Neuronal stem cell (in vitro differentiated cells): ENCODE measurements at regions not wholly inside any gene's neighbourhood (a gene's known extent, or its start where the extent isn't known, plus 50 kb on each side); places are given as distances from the start of the nearest gene placed in this dataset.

ENCODE experiments used
- DNase-seq: peaks from one replicate; pipeline ENCODE4 v3.0.0-alpha.2; 2013; ENCODE audit warnings: low spot score
- H2AFZ ChIP-seq: one replicate; pipeline ENCODE4 v1.6.1; 2013; ENCODE audit warnings: mild to moderate bottlenecking, low read length, inconsistent platforms
- H2AK5ac ChIP-seq: 2 replicates; pipeline ENCODE4 v1.6.1; 2013; ENCODE audit warnings: low read depth, mild to moderate bottlenecking, inconsistent platforms, low read length, moderate library complexity, mixed read lengths
- H2BK120ac ChIP-seq: 2 replicates; pipeline ENCODE4 v1.6.1; 2013; ENCODE audit warnings: low read depth, mild to moderate bottlenecking, inconsistent platforms, low read length, moderate library complexity, mixed read lengths
- H2BK12ac ChIP-seq: one replicate; pipeline ENCODE4 v1.6.1; 2013; ENCODE audit warnings: low read length, inconsistent platforms
- H2BK15ac ChIP-seq: 2 replicates; pipeline ENCODE4 v1.6.1; 2013; ENCODE audit warnings: mild to moderate bottlenecking, low read length, inconsistent platforms, mixed read lengths
- H2BK5ac ChIP-seq: one replicate; pipeline ENCODE4 v1.6.1; 2013; ENCODE audit warnings: inconsistent platforms, mild to moderate bottlenecking, low read length, moderate library complexity
- H3K14ac ChIP-seq: one replicate; pipeline ENCODE4 v1.6.1; 2013; ENCODE audit warnings: low read length, inconsistent platforms
- H3K18ac ChIP-seq: 2 replicates; pipeline ENCODE4 v1.6.1; 2013; ENCODE audit warnings: low read length, inconsistent platforms
- H3K23ac ChIP-seq: 2 replicates; pipeline ENCODE4 v1.6.1; 2013; ENCODE audit warnings: low read depth, mild to moderate bottlenecking, mixed read lengths, low read length, inconsistent platforms; ENCODE audit not compliant: poor library complexity
- H3K27ac ChIP-seq: replicated peaks from 3 replicates; pipeline ENCODE4 v1.5.1; 2013; ENCODE audit warnings: low read length, inconsistent platforms
- H3K27me3 ChIP-seq, 3 experiments: 2 replicates each; pipeline ENCODE4 v1.6.1; 2013; ENCODE audit warnings: low read length in 3 of 3, mild to moderate bottlenecking in 2 of 3, inconsistent platforms in 1 of 3, low read depth in 1 of 3, mixed read lengths in 1 of 3, moderate library complexity in 1 of 3; ENCODE audit not compliant: control insufficient read depth in 3 of 3, insufficient read depth in 3 of 3
- H3K36me3 ChIP-seq, 2 donors: replicated peaks in 1 of 2; 2 replicates each; pipeline ENCODE4 v1.6.1; 2013; ENCODE audit warnings: low read length in 2 of 2; ENCODE audit not compliant: control insufficient read depth in 2 of 2, insufficient read depth in 2 of 2
- H3K4ac ChIP-seq: 2 replicates; pipeline ENCODE4 v1.6.1; 2013; ENCODE audit warnings: inconsistent platforms, mild to moderate bottlenecking, low read length, moderate library complexity
- H3K4me1 ChIP-seq, 2 donors: 1 replicate in 1 of 2; 2 replicates in 1 of 2; pipeline ENCODE4 v1.6.1; 2013; ENCODE audit warnings: low read length in 2 of 2, low read depth in 1 of 2; ENCODE audit not compliant: control insufficient read depth in 2 of 2, insufficient read depth in 1 of 2
- H3K4me2 ChIP-seq: one replicate; pipeline ENCODE4 v1.6.1; 2013; ENCODE audit warnings: mild to moderate bottlenecking, low read length, inconsistent platforms; ENCODE audit not compliant: insufficient read depth, poor library complexity, severe bottlenecking
- H3K4me3 ChIP-seq, 2 donors: 2 replicates each; pipeline ENCODE4 v1.5.1; 2013; ENCODE audit warnings: low read length in 2 of 2, mild to moderate bottlenecking in 2 of 2, inconsistent platforms in 1 of 2, moderate library complexity in 1 of 2
- H3K79me1 ChIP-seq: one replicate; pipeline ENCODE4 v1.6.1; 2013; ENCODE audit warnings: low read depth, mild to moderate bottlenecking, inconsistent platforms, low read length, moderate library complexity
- H3K9ac ChIP-seq: one replicate; pipeline ENCODE4 v1.6.1; 2013; ENCODE audit warnings: mild to moderate bottlenecking, low read depth, low read length, inconsistent platforms; ENCODE audit not compliant: poor library complexity
- H3K9me3 ChIP-seq, 2 donors: replicated peaks in 1 of 2; 2 replicates each; pipeline versions ENCODE3 to v1.6.1; 2013; ENCODE audit warnings: low read length in 2 of 2, mild to moderate bottlenecking in 2 of 2, inconsistent platforms in 1 of 2, low read depth in 1 of 2, mixed read lengths in 1 of 2, moderate library complexity in 1 of 2; ENCODE audit not compliant: control insufficient read depth in 2 of 2, insufficient read depth in 1 of 2
- H4K8ac ChIP-seq: one replicate; pipeline ENCODE4 v1.6.1; 2013; ENCODE audit warnings: low read depth, mild to moderate bottlenecking, inconsistent platforms, low read length, moderate library complexity
- H4K91ac ChIP-seq: one replicate; pipeline ENCODE4 v1.6.1; 2013; ENCODE audit warnings: low read length, low read depth, mild to moderate bottlenecking, inconsistent platforms; ENCODE audit not compliant: poor library complexity
- WGBS, 2 donors: extraction: QIAGEN DNeasy Blood & Tissue Kit; methylation state at CpG; one replicate each; pipeline ENCODE4 v1.1.7; 2013; ENCODE audit warnings: missing lambda C conversion rate in 2 of 2, mixed read lengths in 1 of 2; ENCODE audit not compliant: insufficient read length in 2 of 2, insufficient replicate concordance in 1 of 2; ENCODE audit errors: extremely low coverage in 2 of 2; 5-methylcytosine and 5-hydroxymethylcytosine counted together

DNA sequence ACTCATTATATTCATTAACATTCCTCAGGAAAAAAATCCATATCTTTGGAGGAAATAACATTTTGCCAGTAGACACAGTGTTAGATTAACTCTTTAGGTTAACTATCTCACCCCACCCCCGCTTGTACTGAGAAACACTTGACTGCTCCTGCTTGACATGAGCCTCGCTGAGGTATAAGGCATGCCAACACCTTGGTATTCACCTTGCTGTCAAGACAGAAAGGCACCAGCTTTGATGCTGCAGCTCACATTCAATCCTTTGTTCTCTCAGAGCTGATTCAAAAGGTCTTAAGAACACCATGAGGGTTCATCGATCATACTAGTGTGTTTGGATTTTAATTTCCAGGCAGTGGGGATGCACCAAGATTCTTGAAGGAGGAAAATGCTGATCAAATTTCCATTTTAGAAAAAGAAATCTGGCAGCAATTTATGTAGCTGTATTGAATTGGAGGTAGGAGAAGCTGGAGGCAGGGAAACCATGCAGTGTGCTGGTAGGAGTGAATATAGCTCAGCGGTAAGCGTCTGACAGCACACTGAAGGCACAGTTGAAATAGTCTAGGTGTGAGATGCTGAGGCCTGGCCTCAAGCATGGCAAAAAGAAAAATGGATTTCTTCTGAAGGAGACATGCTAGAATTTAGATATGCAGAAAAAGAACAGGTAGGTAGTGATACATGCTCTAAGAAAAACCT lies 108.0 kb upstream of the ST6GALNAC5 start:
- H3K4me1 ChIP-seq, result peaks cover 0 to 2% of the 10 kb centered on the region in 2 donors
- no peak overlapping the region for H4K91ac ChIP-seq
- no peak overlapping the region for H2AK5ac ChIP-seq
- H3K18ac ChIP-seq, result no peak overlapping the region
- H3K4me2 ChIP-seq, result no peak overlapping the region
- H2BK120ac ChIP-seq, result no peak overlapping the region
- H2BK15ac ChIP-seq, result no peak overlapping the region
- H3K27me3 ChIP-seq, result no peaks in the 10 kb centered on the region
- H3K9me3 ChIP-seq, result no peaks in the 10 kb centered on the region
- H4K8ac ChIP-seq, result no peak overlapping the region
- no peak overlapping the region for H3K9ac ChIP-seq
- H2AFZ ChIP-seq, result no peak overlapping the region
- H3K27ac ChIP-seq, result no peak overlapping the region
- H3K36me3 ChIP-seq, result no peaks in the 10 kb centered on the region
- no peak overlapping the region for H2BK5ac ChIP-seq
- H3K4ac ChIP-seq, result no peak overlapping the region
- WGBS, 2 donors, result no CpG with 5 or more reads among the region's 5 CpGs
- no peak overlapping the region for H3K14ac ChIP-seq
- no peak overlapping the region for H3K23ac ChIP-seq
- DNase-seq, result no peak
- H3K4me3 ChIP-seq, result no peak overlapping the region
- H3K79me1 ChIP-seq, result no peaks in the 10 kb centered on the region
- no peak overlapping the region for H2BK12ac ChIP-seq

DNA sequence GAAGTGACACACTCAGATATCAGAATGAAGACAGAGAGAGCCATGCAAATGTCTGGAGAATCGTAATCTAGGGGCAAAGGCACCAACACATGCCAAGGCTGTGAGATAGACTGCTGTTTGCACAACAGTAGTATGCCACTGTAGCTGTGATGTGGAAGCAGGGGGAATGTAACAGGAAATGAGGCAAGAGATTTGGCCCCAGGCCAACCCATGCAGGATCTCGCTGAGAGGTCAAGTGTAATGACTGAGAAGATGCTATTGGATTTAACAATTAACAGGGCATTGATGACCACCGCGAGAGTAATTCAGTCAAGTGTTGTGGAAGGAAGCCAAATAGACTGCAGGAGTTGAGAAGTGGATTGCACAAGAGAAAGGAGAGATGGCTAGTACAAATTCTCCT lies 107.3 kb upstream of the ST6GALNAC5 start:
- Histone ChIP-seq H3K4me3 (no peak overlapping the region), H3K79me1 (no peaks in the 10 kb centered on the region), H3K18ac (no peak overlapping the region), H3K4ac (no peak overlapping the region), H3K14ac (no peak overlapping the region), H3K36me3 (no peaks in the 10 kb centered on the region), H2BK5ac (no peak overlapping the region), H4K91ac (no peak overlapping the region), H3K4me1 (peaks cover 4 to 5% of the 10 kb centered on the region in 2 donors), H3K4me2 (no peak overlapping the region), H4K8ac (no peak overlapping the region), H3K27me3 (no peaks in the 10 kb centered on the region), H3K27ac (no peak overlapping the region), H2BK120ac (no peak overlapping the region), H2AFZ (no peak overlapping the region), H3K9me3 (no peaks in the 10 kb centered on the region), H2AK5ac (no peak overlapping the region), H2BK15ac (no peak overlapping the region), H3K23ac (no peak overlapping the region), H3K9ac (no peak overlapping the region), H2BK12ac (no peak overlapping the region)
- WGBS, 2 donors, result no CpG with 5 or more reads among the region's 4 CpGs
- DNase-seq, result no peak

DNA sequence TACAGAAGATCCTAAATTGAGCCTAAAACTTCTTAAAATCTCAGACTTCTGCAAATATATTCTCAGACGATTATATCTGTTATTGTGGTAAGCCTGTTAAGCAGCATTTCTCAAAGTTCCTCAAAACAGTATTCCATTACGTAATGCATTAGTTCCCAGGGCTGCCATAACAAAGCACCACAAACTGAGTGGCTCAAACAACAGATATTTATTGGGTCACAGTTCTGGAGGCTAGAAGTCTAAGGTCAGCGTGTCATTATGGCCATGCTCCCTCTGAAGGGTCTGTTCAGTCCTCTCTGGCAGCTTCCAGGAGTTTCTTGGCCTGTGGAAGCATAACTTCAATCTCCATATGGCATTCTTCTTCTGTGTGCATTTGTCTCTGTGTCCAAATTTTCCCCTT lies 103.5 kb upstream of the ST6GALNAC5 start:
- H2BK15ac ChIP-seq, result no peak overlapping the region
- H3K36me3 ChIP-seq, result no peaks in the 10 kb centered on the region
- no peak overlapping the region for H3K4me3 ChIP-seq
- no peak overlapping the region for H3K23ac ChIP-seq
- H3K4me2 ChIP-seq, result no peak overlapping the region
- H4K91ac ChIP-seq, result no peak overlapping the region
- H3K18ac ChIP-seq, result no peak overlapping the region
- H2AFZ ChIP-seq, result no peak overlapping the region
- H2AK5ac ChIP-seq, result no peak overlapping the region
- no peak overlapping the region for H3K9ac ChIP-seq
- H3K4ac ChIP-seq, result no peak overlapping the region
- no peaks in the 10 kb centered on the region for H3K79me1 ChIP-seq
- no peak overlapping the region for H2BK120ac ChIP-seq
- H3K27me3 ChIP-seq, result no peaks in the 10 kb centered on the region
- H3K9me3 ChIP-seq, result no peaks in the 10 kb centered on the region
- no peak for DNase-seq
- no peak overlapping the region for H3K14ac ChIP-seq
- H3K27ac ChIP-seq, result no peak overlapping the region
- no peak overlapping the region for H2BK5ac ChIP-seq
- no peak overlapping the region for H4K8ac ChIP-seq
- no CpG with 5 or more reads among the region's 3 CpGs for WGBS, 2 donors
- H2BK12ac ChIP-seq, result no peak overlapping the region
- H3K4me1 ChIP-seq, result peaks cover 7 to 10% of the 10 kb centered on the region in 2 donors

DNA sequence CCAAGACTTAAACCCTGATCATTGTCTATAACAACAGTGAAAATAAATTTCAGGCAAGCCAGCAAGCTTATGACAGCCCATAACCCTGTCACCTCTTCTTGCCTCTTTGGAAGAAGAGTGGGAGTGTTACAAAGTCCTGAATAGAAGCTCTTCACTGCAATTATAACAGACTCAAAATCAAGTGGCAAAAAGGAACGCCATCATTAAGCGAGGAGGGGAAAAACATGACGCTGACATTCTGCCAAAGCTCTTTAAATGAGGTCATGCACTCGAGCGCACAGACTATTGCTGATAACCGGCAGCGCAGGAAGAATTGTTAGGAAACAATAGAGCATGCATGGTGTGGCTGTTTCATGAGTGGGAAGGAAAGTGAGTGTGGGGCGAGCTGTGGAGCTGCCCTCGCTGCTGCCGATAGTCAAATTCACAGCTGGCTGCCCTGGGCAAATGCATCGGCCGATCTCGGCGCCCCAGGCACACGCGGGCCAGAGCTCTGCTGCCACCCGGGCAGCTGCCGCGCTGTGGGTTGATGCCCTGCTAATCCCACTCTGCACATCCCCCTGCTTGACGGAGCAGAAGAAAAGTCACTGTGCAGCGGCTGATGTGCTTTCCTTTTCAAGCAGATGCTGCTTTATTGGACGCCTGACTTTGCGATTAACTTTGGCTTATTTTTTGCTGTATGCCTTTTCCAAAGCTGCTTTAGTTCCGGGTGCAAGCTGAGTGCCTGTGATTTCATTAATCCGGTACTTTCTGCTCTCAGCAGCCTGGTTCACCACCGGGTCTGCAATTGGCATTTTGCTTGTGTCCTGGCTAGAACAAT lies 102.4 kb upstream of the ST6GALNAC5 start:
- Histone ChIP-seq H3K4me2 (no peak overlapping the region), H3K4me3 (no peak overlapping the region), H2BK12ac (no peak overlapping the region), H2BK5ac (no peak overlapping the region), H4K91ac (no peak overlapping the region), H3K36me3 (no peaks in the 10 kb centered on the region), H3K18ac (no peak overlapping the region), H3K9me3 (no peaks in the 10 kb centered on the region), H2BK120ac (no peak overlapping the region), H3K4me1 (peaks cover 7 to 10% of the 10 kb centered on the region in 2 donors), H3K23ac (no peak overlapping the region), H3K14ac (no peak overlapping the region), H2BK15ac (no peak overlapping the region), H3K27me3 (no peaks in the 10 kb centered on the region), H3K27ac (no peak overlapping the region), H3K4ac (no peak overlapping the region), H2AFZ (peak overlapping the region; percentile 36), H4K8ac (no peak overlapping the region), H3K79me1 (no peaks in the 10 kb centered on the region), H2AK5ac (no peak overlapping the region), H3K9ac (no peak overlapping the region)
- WGBS, 2 donors, result no CpG with 5 or more reads among the region's 26 CpGs
- DNase-seq, result no peak
